ENCODE measurements at regions not wholly inside any gene's neighbourhood (a gene's known extent, or its start where the extent isn't known, plus 50 kb on each side); places are given as distances from the start of the nearest gene placed in this dataset.

- TF ChIP-seq CTCF (conservative IDR thresholded peaks at IDR 0.05; ENCODE audit: low read length), result no peak
- TF ChIP-seq EZH2phosphoT487 (IDR thresholded peaks at IDR 0.05; ENCODE audit: borderline replicate concordance, low read depth, low read length), result no peak
These were observed 99.5 kb upstream of the BHLHE23 start for GRCh38 chr20:63106108-63106764.
